Activated CD4-positive, alpha-beta T cell treated with anti-CD3 and anti-CD28 coated beads for 48 hours (primary cell): ENCODE measurements at regions not wholly inside any gene's neighbourhood (a gene's known extent, or its start where the extent isn't known, plus 50 kb on each side); places are given as distances from the start of the nearest gene placed in this dataset.

Source experiments
- DNase-seq: peaks from one replicate; pipeline ENCODE4 v3.0.0-alpha.2; 2020

- DNase-seq: no peak
Observed at GRCh38 chr20:21575981-21576740, 62.3 kb upstream of the NKX2-2 start.

GRCh38 chr20:21575167-21575566 is 61.3 kb upstream of the NKX2-2 start:
- DNase-seq: no peak

GRCh38 chr20:21574443-21574842 is 60.6 kb upstream of the NKX2-2 start:
- DNase-seq: no peak

GRCh38 chr20:21573259-21573658 is 59.4 kb upstream of the NKX2-2 start:
- DNase-seq: no peak

- peak; percentile 9 for DNase-seq
Observed at GRCh38 chr20:21571841-21572690, 58.2 kb upstream of the NKX2-2 start.

GRCh38 chr20:21570285-21570992 is 56.6 kb upstream of the NKX2-2 start:
- no peak for DNase-seq

- no peak for DNase-seq
Observed at GRCh38 chr20:21569586-21569985, 55.7 kb upstream of the NKX2-2 start.

GRCh38 chr20:21564127-21564773 is 50.4 kb upstream of the NKX2-2 start:
- DNase-seq: no peak
